GM12865 (cell line): ENCODE measurements at regions not wholly inside any gene's neighbourhood (a gene's known extent, or its start where the extent isn't known, plus 50 kb on each side); places are given as distances from the start of the nearest gene placed in this dataset.
A peak's percentile ranks its signal among the peaks of the same experiment; 100 is the strongest.

Experiments used
- DNase-seq: peaks from one replicate; pipeline ENCODE4 v3.0.0; 2010; ENCODE audit warnings: low read depth
- H3K4me3 ChIP-seq: 2 replicates; pipeline ENCODE4 v1.5.1; 2011; ENCODE audit warnings: mild to moderate bottlenecking, low read depth, low read length, control low read depth
- CTCF ChIP-seq: IDR thresholded peaks from 2 replicates; pipeline ENCODE4 v1.5.1; 2011; ENCODE audit warnings: low read length, control low read depth, low read depth, inconsistent platforms; ENCODE audit not compliant: insufficient read depth; ENCODE audit errors: missing control alignments

GRCh38 chr7:135812148-135812547 is 63.5 kb upstream of the FAM180A start:
- no peak overlapping the region for H3K4me3 ChIP-seq
- TF ChIP-seq CTCF = no peak
- DNase-seq = no peak

- no peak overlapping the region for H3K4me3 ChIP-seq
- no peak for DNase-seq
- TF ChIP-seq CTCF = no peak
Observed at GRCh38 chr7:135811506-135811905, 62.9 kb upstream of the FAM180A start.

- H3K4me3 ChIP-seq = no peak overlapping the region
- no peak for DNase-seq
- TF ChIP-seq CTCF = no peak
Observed at GRCh38 chr7:135808206-135808605, 59.6 kb upstream of the FAM180A start.

GRCh38 chr7:135803143-135803542 is 54.5 kb upstream of the FAM180A start:
- H3K4me3 ChIP-seq = no peak overlapping the region
- no peak for TF ChIP-seq CTCF

GRCh38 chr7:135802697-135803096 is 54.1 kb upstream of the FAM180A start:
- H3K4me3 ChIP-seq = no peak overlapping the region
- no peak for DNase-seq
- TF ChIP-seq CTCF = no peak

More at GRCh38 chr7:135803143-135803542, 54.5 kb upstream of the FAM180A start:
- no peak for DNase-seq

GRCh38 chr7:135801877-135802276 is 53.3 kb upstream of the FAM180A start:
- DNase-seq = no peak
- H3K4me3 ChIP-seq = no peak overlapping the region
- TF ChIP-seq CTCF = no peak

- no peak overlapping the region for H3K4me3 ChIP-seq
- peak; percentile 72 for DNase-seq
- peak; percentile 80 for TF ChIP-seq CTCF
Observed at GRCh38 chr7:135801045-135801693, 52.6 kb upstream of the FAM180A start.
